ENCODE measurements at regions not wholly inside any gene's neighbourhood (a gene's known extent, or its start where the extent isn't known, plus 50 kb on each side); places are given as distances from the start of the nearest gene placed in this dataset.

GRCh38 chr3:137205394-137206045 is 247.7 kb downstream of the IL20RB start:
- no peak for DNase-seq

- no peak for DNase-seq
These were observed 249.8 kb downstream of the IL20RB start for GRCh38 chr3:137207616-137208015.

- no peak for DNase-seq
These were observed 259.9 kb downstream of the IL20RB start for GRCh38 chr3:137217733-137218132.

- no peak for DNase-seq
These were observed 262.1 kb downstream of the IL20RB start for GRCh38 chr3:137219801-137220445.

GRCh38 chr3:137222736-137223225 is 265.0 kb downstream of the IL20RB start:
- no peak for DNase-seq

GRCh38 chr3:137224464-137224863 is 266.7 kb downstream of the IL20RB start:
- DNase-seq: no peak

- DNase-seq: no peak
These were observed 285.1 kb downstream of the IL20RB start for GRCh38 chr3:137242836-137243400.

GRCh38 chr3:137246491-137246890 is 288.7 kb downstream of the IL20RB start:
- DNase-seq: no peak

GRCh38 chr3:137249311-137249940 is 291.6 kb downstream of the IL20RB start:
- DNase-seq: no peak

- no peak for DNase-seq
These were observed 301.3 kb downstream of the IL20RB start for GRCh38 chr3:137259089-137259488.

GRCh38 chr3:137259701-137260100 is 301.9 kb downstream of the IL20RB start:
- DNase-seq: no peak

GRCh38 chr3:137264071-137264820 is 306.5 kb downstream of the IL20RB start:
- DNase-seq: no peak

GRCh38 chr3:137264843-137265330 is 307.1 kb downstream of the IL20RB start:
- DNase-seq: no peak

- DNase-seq: no peak
These were observed 325.1 kb downstream of the IL20RB start for GRCh38 chr3:137282871-137283270.

- DNase-seq: no peak
These were observed 328.1 kb downstream of the IL20RB start for GRCh38 chr3:137285924-137286323.

- DNase-seq: no peak
These were observed 335.3 kb downstream of the IL20RB start for GRCh38 chr3:137293086-137293485.

- DNase-seq: no peak
These were observed 336.4 kb downstream of the IL20RB start for GRCh38 chr3:137294139-137294538.

GRCh38 chr3:137294839-137295238 is 337.1 kb downstream of the IL20RB start:
- DNase-seq: no peak

- no peak for DNase-seq
These were observed 337.6 kb downstream of the IL20RB start for GRCh38 chr3:137295336-137295735.

GRCh38 chr3:137296116-137296515 is 338.3 kb downstream of the IL20RB start:
- no peak for DNase-seq

GRCh38 chr3:137297770-137298169 is 340.0 kb downstream of the IL20RB start:
- no peak for DNase-seq

GRCh38 chr3:137300703-137301102 is 342.9 kb downstream of the IL20RB start:
- DNase-seq: no peak
